Stimulated activated CD4-positive, alpha-beta T cell treated with anti-CD3 and anti-CD28 coated beads, Interleukin-12 subunit alpha, Interleukin-12 subunit beta, amount 100 ng/mL, for 24 hours (primary cell): ENCODE measurements at regions not wholly inside any gene's neighbourhood (a gene's known extent, or its start where the extent isn't known, plus 50 kb on each side); places are given as distances from the start of the nearest gene placed in this dataset.

Experiments used
- DNase-seq, 2 experiments: peaks; one replicate each; pipeline ENCODE4 v3.0.0-alpha.2; 2020; ENCODE audit warnings: low read depth in 2 of 2

DNA sequence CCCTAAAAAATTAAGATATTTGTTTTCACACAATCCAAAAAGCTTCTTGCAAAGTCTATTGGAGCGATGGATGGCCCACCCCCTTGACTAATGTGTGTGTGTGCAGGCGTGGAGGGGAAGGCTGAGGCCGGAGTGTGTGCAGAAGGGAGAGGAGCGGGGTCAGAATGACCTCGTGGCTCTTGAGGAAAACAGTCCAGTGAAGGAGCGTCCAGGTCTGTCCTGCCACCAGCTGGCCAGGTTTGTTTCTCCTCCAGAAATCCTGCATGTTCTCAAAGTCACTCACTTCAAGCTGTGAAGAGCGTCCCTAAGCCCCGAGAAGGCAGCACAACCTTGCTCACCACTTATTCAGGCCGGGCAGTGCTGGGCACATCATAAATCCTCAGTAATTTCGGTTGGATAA lies 69.5 kb upstream of the SSX2IP start:
- DNase-seq = no peak

DNA sequence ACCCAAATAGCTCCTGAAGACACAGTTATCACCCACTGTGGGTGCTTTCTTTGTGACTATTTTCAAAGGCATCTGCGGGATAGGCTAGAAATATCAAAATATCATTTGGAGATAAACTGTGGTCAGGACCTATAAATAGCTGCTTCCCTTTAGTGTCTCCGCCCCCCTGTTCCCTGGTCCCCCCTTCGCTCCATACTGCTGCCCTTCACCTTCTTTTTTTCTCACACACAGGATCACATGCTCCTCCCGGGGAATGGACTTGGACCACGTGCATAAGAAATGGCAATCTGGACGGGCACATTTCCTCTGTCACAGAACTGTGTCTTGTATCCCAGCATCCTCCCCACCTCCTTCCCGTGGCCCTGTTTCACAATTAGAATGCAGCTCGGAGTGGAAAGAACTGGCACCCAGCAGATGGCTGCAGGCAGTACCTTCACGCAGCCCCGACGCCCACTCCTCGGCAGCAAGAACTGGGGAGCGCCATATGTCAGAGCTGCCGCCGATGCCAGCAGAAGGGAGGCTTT lies 68.8 kb upstream of the SSX2IP start:
- no peak for DNase-seq

DNA sequence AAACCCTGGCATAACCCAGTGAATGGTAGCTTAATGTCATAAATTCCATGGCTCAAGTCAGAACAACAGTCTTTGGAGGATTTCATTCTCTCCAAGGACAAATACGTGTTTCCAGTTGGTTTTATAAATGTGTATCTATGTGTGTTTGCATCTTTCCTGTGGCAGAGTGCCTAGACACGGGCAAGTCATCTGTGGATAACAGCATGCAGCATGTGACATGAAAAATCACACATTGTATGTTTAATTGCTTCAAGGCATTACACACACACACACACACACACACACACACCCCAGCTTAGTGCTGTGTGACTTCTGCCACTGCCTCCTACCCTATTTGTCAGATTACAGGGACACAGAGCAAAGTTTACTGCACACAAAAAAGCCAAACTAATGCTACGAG lies 68.2 kb upstream of the SSX2IP start:
- no peak for DNase-seq

- DNase-seq = no peak
Observed at GRCh38 chr1:84757301-84757700, 67.0 kb upstream of the SSX2IP start.

DNA sequence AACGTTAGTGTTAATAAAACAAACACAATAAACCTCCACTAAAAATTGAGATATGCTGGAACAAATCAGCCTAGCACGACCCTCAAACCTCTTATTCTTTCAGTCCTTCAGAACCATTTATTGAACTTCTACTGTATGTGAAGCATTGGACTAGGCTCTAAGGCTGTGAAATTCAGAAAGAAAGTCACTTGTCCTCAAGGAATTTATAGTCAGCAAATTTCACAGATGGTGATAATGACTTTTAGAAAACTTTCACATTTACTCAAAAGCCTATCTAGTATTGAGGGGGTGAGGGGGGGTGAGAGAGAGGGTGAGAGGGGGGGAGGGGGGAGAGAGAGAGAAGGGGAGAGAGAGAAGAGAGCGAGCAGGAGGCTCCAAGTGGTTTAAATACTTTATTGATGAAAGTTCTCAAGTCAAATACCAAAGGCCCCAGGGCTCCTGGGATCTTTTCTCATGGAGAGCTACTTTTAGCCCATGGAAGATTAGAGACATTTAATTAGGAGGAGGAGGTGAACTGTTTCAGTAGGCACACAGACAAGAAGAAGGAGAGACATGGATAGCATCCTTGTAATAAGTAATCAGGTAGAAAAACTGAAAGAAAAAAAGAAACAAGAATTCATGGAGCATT lies 66.3 kb upstream of the SSX2IP start:
- DNase-seq = no peak

DNA sequence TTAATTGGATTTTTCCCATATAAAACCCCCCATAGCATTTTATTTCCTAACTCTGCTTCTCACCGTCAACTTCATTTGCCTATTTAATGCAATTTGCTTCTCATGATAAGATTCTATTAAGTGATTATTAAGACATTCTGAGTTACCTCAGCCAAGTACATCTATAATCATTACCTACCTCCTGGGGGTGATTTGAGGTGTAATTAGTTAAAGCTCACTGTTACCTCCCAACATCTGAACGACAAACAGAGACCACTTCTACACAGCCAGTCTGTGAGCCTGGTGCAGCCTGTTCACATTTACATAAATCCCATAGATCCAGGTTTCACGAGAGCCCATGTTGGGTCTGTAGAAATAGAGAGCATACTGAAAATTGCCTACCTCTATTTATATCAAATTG lies 65.7 kb upstream of the SSX2IP start:
- DNase-seq = no peak

DNA sequence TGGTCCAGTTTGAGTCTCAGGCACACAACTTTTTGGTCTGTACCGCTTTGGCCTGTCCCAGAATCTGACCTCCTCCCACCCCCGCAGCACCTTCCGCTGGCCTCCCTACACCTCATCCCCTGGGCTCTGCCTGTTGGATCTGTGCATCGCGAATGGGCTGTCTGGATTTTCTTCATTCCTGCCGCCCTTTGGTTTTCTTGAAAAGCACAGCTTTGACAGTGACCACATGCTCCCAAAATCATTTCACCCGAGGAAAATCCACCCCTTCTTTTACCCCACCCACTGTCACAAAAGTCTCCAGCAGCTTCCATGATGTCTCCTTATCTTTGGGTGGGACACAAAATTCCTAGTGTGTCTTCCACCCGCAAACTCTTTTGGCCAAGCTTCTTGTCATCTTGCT lies 65.0 kb upstream of the SSX2IP start:
- DNase-seq = no peak

DNA sequence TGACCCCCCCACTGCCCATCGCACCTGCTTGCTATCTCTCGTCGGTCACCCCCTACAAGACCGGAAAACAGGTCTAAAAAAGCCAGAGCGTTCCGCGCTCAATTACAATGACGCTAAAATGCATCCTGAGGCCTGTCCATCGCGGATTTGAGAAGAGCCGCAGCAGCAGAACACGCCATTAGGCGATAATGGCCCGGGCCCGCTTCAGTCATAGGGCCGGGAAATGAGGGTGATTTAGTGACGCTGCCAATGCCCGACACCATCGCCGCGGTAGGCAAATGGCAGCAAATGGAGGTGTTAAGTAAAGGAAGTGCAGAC lies 64.1 kb upstream of the SSX2IP start:
- DNase-seq = no peak

DNA sequence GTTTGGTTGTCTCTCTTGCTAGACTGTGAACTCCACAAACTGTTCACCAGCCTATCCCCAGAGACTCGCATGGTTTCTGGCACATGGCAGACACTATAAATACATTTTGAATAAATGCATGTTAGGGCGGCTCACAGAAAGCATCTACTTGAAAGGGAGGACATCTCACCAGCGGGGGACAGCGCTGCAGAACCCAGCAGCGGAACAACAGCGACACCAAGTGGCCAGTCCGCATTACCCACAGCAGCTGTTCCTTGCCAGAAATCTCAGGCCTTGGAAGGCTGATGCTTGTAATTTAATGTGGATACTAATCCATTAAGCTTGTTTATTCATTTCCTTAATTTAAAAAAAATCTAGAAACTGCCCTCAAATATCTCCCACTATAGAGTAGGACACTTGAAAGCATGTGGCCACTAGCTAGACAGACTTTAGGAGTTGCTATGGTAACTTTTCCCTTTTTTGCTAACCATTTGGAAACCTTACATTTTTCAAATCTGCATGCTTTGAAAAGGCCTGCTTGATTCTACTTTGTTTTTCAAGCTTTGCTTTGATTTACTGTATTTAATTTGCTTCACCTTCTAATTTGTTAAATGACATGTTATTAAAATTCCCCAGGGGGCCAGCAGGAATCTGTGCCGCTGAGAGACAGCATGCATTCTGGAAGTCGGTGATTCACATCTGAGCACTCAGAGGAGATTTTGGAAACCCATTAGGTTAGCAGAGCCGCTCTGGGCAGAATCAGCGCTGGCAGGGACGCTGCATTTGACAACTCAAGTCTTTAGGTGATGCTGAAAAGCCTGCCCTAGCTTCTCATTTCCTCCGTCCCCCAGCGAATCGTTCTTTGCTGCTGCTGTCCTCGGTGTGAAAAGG lies 63.5 kb upstream of the SSX2IP start:
- DNase-seq = peak; percentile 50 to 55

DNA sequence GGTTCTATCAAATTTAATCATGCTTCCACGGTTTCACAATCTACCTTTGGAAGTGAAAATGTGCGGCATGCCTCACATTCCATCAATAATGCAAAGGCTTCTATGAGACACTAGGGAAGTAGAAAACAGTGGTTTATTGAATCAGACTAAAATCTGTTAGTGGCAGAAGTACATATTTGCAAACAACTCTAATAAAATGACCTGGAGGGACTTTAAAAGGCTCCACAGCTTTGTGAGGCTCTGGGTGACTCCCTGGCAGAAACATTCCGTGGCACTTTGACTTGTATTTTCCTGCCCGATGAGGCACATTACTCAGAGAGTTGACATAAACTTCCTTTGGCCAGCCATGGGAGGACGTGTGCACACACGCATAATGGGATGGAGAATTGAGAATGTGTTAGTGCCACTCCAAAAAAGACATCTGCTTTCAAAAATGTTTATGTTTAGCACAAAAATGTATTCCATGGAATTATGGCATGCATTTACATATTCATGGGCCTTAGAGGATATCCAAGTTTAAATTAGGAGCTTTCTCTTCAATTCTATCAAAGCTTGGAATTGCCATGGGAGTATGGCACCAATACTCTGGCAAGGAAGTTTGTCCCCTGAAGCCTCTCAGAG lies 60.0 kb upstream of the SSX2IP start:
- no peak for DNase-seq

- DNase-seq = no peak
Observed at GRCh38 chr1:84749427-84749826, 59.2 kb upstream of the SSX2IP start.

- no peak for DNase-seq
Observed at GRCh38 chr1:84748364-84748763, 58.1 kb upstream of the SSX2IP start.

- DNase-seq = no peak
Observed at GRCh38 chr1:84745857-84746256, 55.6 kb upstream of the SSX2IP start.

GRCh38 chr1:84743896-84744295 lies 53.6 kb upstream of the SSX2IP start:
- DNase-seq = no peak

GRCh38 chr1:84742653-84743052 lies 52.4 kb upstream of the SSX2IP start:
- no peak for DNase-seq

DNA sequence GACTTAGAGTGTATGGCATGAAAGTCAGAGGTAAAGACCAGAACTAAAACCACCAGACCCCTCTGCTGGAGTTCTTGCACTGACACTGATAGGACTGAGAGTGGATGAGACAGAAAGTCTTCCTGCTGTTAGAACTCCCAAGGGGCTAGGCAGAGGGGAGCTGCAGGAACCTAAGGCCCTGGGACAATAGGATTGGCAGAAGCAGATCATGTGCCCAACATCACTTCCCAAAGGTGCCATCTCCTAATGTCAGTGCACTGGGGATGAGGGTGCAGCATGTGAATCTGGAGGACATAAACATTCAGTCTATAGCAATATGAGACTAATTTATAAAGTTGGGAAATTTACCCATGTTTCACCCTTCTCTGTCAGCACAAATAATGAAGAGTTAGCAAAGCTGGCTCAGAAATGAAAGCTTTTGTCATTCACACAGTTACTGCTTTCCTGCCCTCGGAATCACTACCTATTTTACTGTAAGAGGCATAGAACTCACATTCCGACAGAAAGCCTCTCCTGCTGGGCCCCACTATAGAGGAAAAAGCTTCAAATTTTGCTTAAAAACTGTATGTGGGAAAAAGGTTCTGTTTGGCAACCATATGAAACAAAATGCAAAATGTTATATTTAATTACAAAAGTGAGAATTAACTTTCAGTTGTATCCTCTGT lies 49.9 kb upstream of the SSX2IP start:
- DNase-seq = no peak
